PC-3 (cell line): ENCODE measurements at regions not wholly inside any gene's neighbourhood (a gene's known extent, or its start where the extent isn't known, plus 50 kb on each side); places are given as distances from the start of the nearest gene placed in this dataset.

Source experiments
- CTCF ChIP-seq: fragments of 300-600 bp; sonication (generic); conservative IDR thresholded peaks from 2 replicates; pipeline ENCODE4 v1.5.1; 2017; ENCODE audit warnings: antibody characterized with exemption, low read depth, mild to moderate bottlenecking, low read length
- EZH2 ChIP-seq: fragments of 300-600 bp; sonication (generic); IDR thresholded peaks from one replicate; pipeline ENCODE4 v1.6.1; 2017; ENCODE audit warnings: antibody characterized with exemption, mild to moderate bottlenecking, low read length; ENCODE audit not compliant: unreplicated experiment

GRCh38 chr10:65408401-65408800 lies 1517.4 kb upstream of the LRRTM3 start:
- TF ChIP-seq EZH2 (no peak), CTCF (no peak)
